CD14-positive monocyte (primary cell): ENCODE measurements at regions not wholly inside any gene's neighbourhood (a gene's known extent, or its start where the extent isn't known, plus 50 kb on each side); places are given as distances from the start of the nearest gene placed in this dataset.

Experiments
- DNase-seq, 3 donors: peaks; one replicate each; pipeline ENCODE4 v3.0.0-alpha.2; 2011 to 2022
- H2AFZ ChIP-seq: 2 replicates; pipeline ENCODE4 v1.6.0; 2012; ENCODE audit warnings: mild to moderate bottlenecking, low read depth, low read length, inconsistent platforms; ENCODE audit not compliant: insufficient read depth, poor library complexity, severe bottlenecking
- H3K27ac ChIP-seq, 2 donors: 1 replicate in 1 of 2; 2 replicates in 1 of 2; pipeline ENCODE4 v1.5.1; 2012 to 2013; ENCODE audit warnings: low read length in 2 of 2, control low read depth in 1 of 2, inconsistent platforms in 1 of 2, low read depth in 1 of 2, mild to moderate bottlenecking in 1 of 2
- H3K27me3 ChIP-seq, 2 donors: one replicate each; pipeline versions ENCODE4 v1.6.0 to v1.6.1; 2011 to 2013; ENCODE audit warnings: low read length in 2 of 2; ENCODE audit not compliant: control insufficient read depth in 2 of 2, insufficient read depth in 2 of 2
- H3K36me3 ChIP-seq, 2 donors: replicated peaks in 1 of 2; 1 replicate in 1 of 2; 2 replicates in 1 of 2; pipeline versions ENCODE4 v1.5.1 to v1.6.1; 2012 to 2013; ENCODE audit warnings: low read length in 2 of 2, control low read depth in 1 of 2, inconsistent platforms in 1 of 2, mild to moderate bottlenecking in 1 of 2; ENCODE audit not compliant: insufficient read depth in 2 of 2, control insufficient read depth in 1 of 2
- H3K4me1 ChIP-seq, 2 donors: 1 replicate in 1 of 2; 2 replicates in 1 of 2; pipeline versions ENCODE4 v1.5.1 to v1.6.1; 2012 to 2013; ENCODE audit warnings: low read length in 2 of 2, control low read depth in 1 of 2, inconsistent platforms in 1 of 2, mild to moderate bottlenecking in 1 of 2, moderate library complexity in 1 of 2; ENCODE audit not compliant: insufficient read depth in 2 of 2, control insufficient read depth in 1 of 2
- H3K4me2 ChIP-seq: replicated peaks from 2 replicates; pipeline ENCODE3; 2012; ENCODE audit warnings: low read length, moderate library complexity, mild to moderate bottlenecking; ENCODE audit not compliant: poor library complexity, severe bottlenecking; ENCODE audit errors: extremely low read depth
- H3K4me3 ChIP-seq, 3 experiments: fragments of 200-600 bp in 1 of 3; sonication (generic) in 1 of 3; replicated peaks in 1 of 3; 1 replicate in 2 of 3; 2 replicates in 1 of 3; pipeline ENCODE4 v1.5.1; 2011 to 2013; ENCODE audit warnings: low read length in 3 of 3, mild to moderate bottlenecking in 3 of 3, control low read depth in 2 of 3, low read depth in 2 of 3, inconsistent platforms in 1 of 3, moderate library complexity in 1 of 3
- H3K79me2 ChIP-seq: 2 replicates; pipeline ENCODE4 v1.6.0; 2012; ENCODE audit warnings: mild to moderate bottlenecking, control low read depth, inconsistent platforms, low read length, moderate library complexity; ENCODE audit not compliant: insufficient read depth
- H3K9ac ChIP-seq: 2 replicates; pipeline ENCODE4 v1.6.0; 2017; ENCODE audit warnings: low read length, mild to moderate bottlenecking; ENCODE audit not compliant: insufficient read depth, poor library complexity, severe bottlenecking
- H3K9me3 ChIP-seq, 2 donors: replicated peaks in 1 of 2; 1 replicate in 1 of 2; 2 replicates in 1 of 2; pipeline versions ENCODE4 v1.5.1 to v1.6.1; 2012 to 2013; ENCODE audit warnings: low read length in 2 of 2, control low read depth in 1 of 2; ENCODE audit not compliant: control insufficient read depth in 1 of 2, insufficient read depth in 1 of 2
- H4K20me1 ChIP-seq: 2 replicates; pipeline ENCODE4 v1.6.0; 2012; ENCODE audit warnings: mild to moderate bottlenecking, low read length, control low read depth, moderate library complexity; ENCODE audit not compliant: insufficient read depth
- H3K27ac Mint-ChIP-seq, 7 donors: one replicate each; pipeline ENCODE4 v1.8.0; 2020; ENCODE audit warnings: mild to moderate bottlenecking in 7 of 7, mixed read lengths in 7 of 7, moderate library complexity in 6 of 7, inconsistent platforms in 2 of 7
- H3K27me3 Mint-ChIP-seq, 3 donors: one replicate each; pipeline ENCODE4 v1.8.0; 2021 to 2022; ENCODE audit warnings: low read depth in 3 of 3, mild to moderate bottlenecking in 3 of 3, mixed read lengths in 3 of 3, moderate library complexity in 3 of 3, inconsistent platforms in 1 of 3
- H3K36me3 Mint-ChIP-seq, 2 donors: one replicate each; pipeline ENCODE4 v1.8.0; 2020; ENCODE audit warnings: mixed read lengths in 2 of 2, inconsistent platforms in 1 of 2, mild to moderate bottlenecking in 1 of 2
- H3K4me1 Mint-ChIP-seq: one replicate; pipeline ENCODE4 v1.8.0; 2020; ENCODE audit warnings: mild to moderate bottlenecking, mixed read lengths
- H3K4me3 Mint-ChIP-seq, 2 donors: one replicate each; pipeline ENCODE4 v1.8.0; 2020; ENCODE audit warnings: mild to moderate bottlenecking in 2 of 2, mixed read lengths in 2 of 2, moderate library complexity in 1 of 2
- H3K9me3 Mint-ChIP-seq, 7 donors: one replicate each; pipeline ENCODE4 v1.8.0; 2020 to 2022; ENCODE audit warnings: mixed read lengths in 7 of 7, mild to moderate bottlenecking in 6 of 7, moderate library complexity in 6 of 7, inconsistent platforms in 2 of 7
- CTCF ChIP-seq: fragments of 200-600 bp; IDR thresholded peaks from one replicate; pipeline ENCODE4 v1.8.0; 2022; ENCODE audit warnings: antibody characterized with exemption, mild to moderate bottlenecking
- WGBS: methylation state at CpG from one replicate; pipeline ENCODE4 v1.1.5; 2013; ENCODE audit warnings: missing lambda C conversion rate; ENCODE audit not compliant: insufficient coverage; 5-methylcytosine and 5-hydroxymethylcytosine counted together
- intact Hi-C, 2 donors: fragments of 100-400 bp; cut with micrococcal nuclease; formaldehyde crosslinking; loops; one replicate each; pipeline versions ENCODE4 v1.15.0 to v1.15.1; 2023

- Histone ChIP-seq H3K27ac (no peak overlapping the region), H4K20me1 (no peaks in the 10 kb centered on the region), H2AFZ (no peak overlapping the region), H3K36me3 (no peaks in the 10 kb centered on the region), H3K4me2 (no peak overlapping the region), H3K9me3 (no peaks in the 10 kb centered on the region), H3K4me3 (no peak overlapping the region), H3K27me3 (peaks cover 5 to 38% of the 10 kb centered on the region in 2 donors), H3K9ac (no peak overlapping the region), H3K79me2 (no peaks in the 10 kb centered on the region), H3K4me1 (no peaks in the 10 kb centered on the region)
- TF ChIP-seq CTCF: no peak
- no peak overlapping the region for H3K4me3 Mint-ChIP-seq
- H3K27me3 Mint-ChIP-seq: peaks cover 0 to 15% (median 0%) of the 10 kb centered on the region in 3 donors
- no peaks in the 10 kb centered on the region for H3K36me3 Mint-ChIP-seq
- intact Hi-C loops: no loop called here
- no peak for DNase-seq
- H3K4me1 Mint-ChIP-seq: no peaks in the 10 kb centered on the region
- H3K9me3 Mint-ChIP-seq: no peaks in the 10 kb centered on the region
- no peak overlapping the region for H3K27ac Mint-ChIP-seq
- no CpG with 5 or more reads among the region's 4 CpGs for WGBS
Measured at GRCh38 chr5:135776457-135776856, 58.0 kb upstream of the SLC25A48 start.

- Histone ChIP-seq H3K4me2 (no peak overlapping the region), H3K79me2 (no peaks in the 10 kb centered on the region), H3K27ac (no peak overlapping the region), H3K4me1 (no peaks in the 10 kb centered on the region), H2AFZ (no peak overlapping the region), H4K20me1 (no peaks in the 10 kb centered on the region), H3K4me3 (no peak overlapping the region), H3K9me3 (peaks cover 0 to 4% of the 10 kb centered on the region in 2 donors), H3K27me3 (no peaks in the 10 kb centered on the region), H3K9ac (no peak overlapping the region), H3K36me3 (no peaks in the 10 kb centered on the region)
- WGBS: 90% methylated on average over 6 of the region's 6 CpGs
- Mint-ChIP-seq H3K36me3 (no peaks in the 10 kb centered on the region), H3K4me3 (no peak overlapping the region), H3K4me1 (no peaks in the 10 kb centered on the region), H3K9me3 (peaks cover 0 to 8% (median 2%) of the 10 kb centered on the region in 7 donors), H3K27ac (no peak overlapping the region), H3K27me3 (peaks cover 0 to 2% (median 1%) of the 10 kb centered on the region in 3 donors)
- intact Hi-C loops: no loop called here
- no peak for DNase-seq
- TF ChIP-seq CTCF: no peak
Measured at GRCh38 chr5:135761746-135762145, 72.7 kb upstream of the SLC25A48 start.
